ENCODE measurements at regions not wholly inside any gene's neighbourhood (a gene's known extent, or its start where the extent isn't known, plus 50 kb on each side); places are given as distances from the start of the nearest gene placed in this dataset.

DNA sequence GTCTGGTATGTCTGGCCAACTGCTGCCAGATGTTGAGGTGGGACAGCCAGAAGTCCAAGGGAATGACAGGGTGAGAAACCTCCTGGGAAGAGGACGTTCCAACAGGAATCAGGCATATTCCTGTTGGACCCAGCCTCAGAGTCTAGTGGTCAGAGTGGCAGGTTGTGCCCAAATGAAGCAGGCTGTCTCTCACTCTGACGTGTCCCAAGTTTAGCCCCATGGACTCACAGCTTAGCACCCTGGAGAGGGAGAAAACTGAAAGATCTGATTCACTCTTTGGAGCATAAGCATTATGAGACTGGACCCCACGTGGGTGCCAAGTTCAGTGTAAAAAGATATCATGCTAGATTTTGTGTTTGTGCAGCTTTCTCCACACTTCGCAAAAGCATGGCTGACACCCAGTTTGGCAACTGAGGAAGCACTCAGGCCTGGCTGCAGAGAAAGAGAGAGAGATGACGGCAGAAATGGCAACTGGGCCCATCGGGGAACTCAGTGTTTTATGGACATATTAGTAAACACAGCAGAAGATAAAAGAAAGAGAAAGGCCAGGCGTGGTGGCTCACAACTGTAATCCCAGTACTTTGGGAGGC is 88.2 kb upstream of the LMCD1 start:
- no peak for TF ChIP-seq POLR2A (IDR thresholded peaks at IDR 0.05; ENCODE audit: low read depth, low read length)
- no peak for TF ChIP-seq TAF1 (IDR thresholded peaks at IDR 0.05; ENCODE audit: borderline replicate concordance, low read depth, low read length)
- TF ChIP-seq POLR2AphosphoS5 (IDR thresholded peaks at IDR 0.05; ENCODE audit: low read depth, low read length): no peak
